ENCODE measurements at regions not wholly inside any gene's neighbourhood (a gene's known extent, or its start where the extent isn't known, plus 50 kb on each side); places are given as distances from the start of the nearest gene placed in this dataset.

GRCh38 chr3:104133630-104134029, 1233.1 kb upstream of the ALCAM start:
- TF ChIP-seq CTCF (IDR thresholded peaks at IDR 0.05), result no peak
- no peak for TF ChIP-seq POLR2AphosphoS5 (IDR thresholded peaks at IDR 0.05; ENCODE audit: low read depth, low read length)
